DOHH2 (cell line): ENCODE measurements at regions not wholly inside any gene's neighbourhood (a gene's known extent, or its start where the extent isn't known, plus 50 kb on each side); places are given as distances from the start of the nearest gene placed in this dataset.

Experiments
- H3F3A ChIP-seq: fragments of 200-600 bp; sonication (generic), shearing (Covaris generic); 2 replicates; pipeline ENCODE4 v1.6.0; 2016; ENCODE audit warnings: antibody characterized with exemption, mild to moderate bottlenecking; ENCODE audit not compliant: control insufficient read depth, insufficient read depth
- H3K27ac ChIP-seq: fragments of 200-600 bp; sonication (generic); 2 replicates; pipeline ENCODE4 v1.5.1; 2014; ENCODE audit warnings: low read depth, mild to moderate bottlenecking, low read length, moderate library complexity
- H3K27me3 ChIP-seq: fragments of 200-600 bp; sonication (generic); 2 replicates; pipeline ENCODE4 v1.6.1; 2014; ENCODE audit warnings: mild to moderate bottlenecking, low read length, mixed read lengths; ENCODE audit not compliant: control insufficient read depth
- H3K36me3 ChIP-seq: fragments of 200-600 bp; sonication (generic); 2 replicates; pipeline ENCODE4 v1.6.1; 2014; ENCODE audit warnings: mild to moderate bottlenecking, low read length, moderate library complexity, mixed read lengths; ENCODE audit not compliant: control insufficient read depth
- H3K4me1 ChIP-seq: fragments of 200-600 bp; sonication (generic); 2 replicates; pipeline ENCODE4 v1.6.1; 2014; ENCODE audit warnings: mild to moderate bottlenecking, low read length, mixed read lengths; ENCODE audit not compliant: control insufficient read depth
- H3K4me2 ChIP-seq: fragments of 200-600 bp; sonication (generic); 2 replicates; pipeline ENCODE4 v1.6.0; 2014; ENCODE audit warnings: mild to moderate bottlenecking, low read length, moderate library complexity
- H3K4me3 ChIP-seq: fragments of 200-600 bp; sonication (generic); 2 replicates; pipeline ENCODE4 v1.5.1; 2014; ENCODE audit warnings: mild to moderate bottlenecking, low read length, mixed read lengths
- H3K79me2 ChIP-seq: fragments of 200-600 bp; sonication (generic); 2 replicates; pipeline ENCODE4 v1.6.1; 2014; ENCODE audit warnings: mild to moderate bottlenecking, low read length, mixed read lengths; ENCODE audit not compliant: control insufficient read depth
- H3K9me2 ChIP-seq: fragments of 200-600 bp; sonication (generic); replicated peaks from 2 replicates; pipeline ENCODE4 v1.6.1; 2014; ENCODE audit warnings: mild to moderate bottlenecking, low read length, mixed read lengths; ENCODE audit not compliant: control insufficient read depth
- H3K9me3 ChIP-seq: fragments of 200-600 bp; sonication (generic); 2 replicates; pipeline ENCODE4 v1.6.1; 2014; ENCODE audit warnings: antibody characterized with exemption, low read length, mixed read lengths; ENCODE audit not compliant: control insufficient read depth, insufficient read depth
- H4K20me1 ChIP-seq: fragments of 200-600 bp; sonication (generic); 2 replicates; pipeline ENCODE4 v1.6.0; 2014; ENCODE audit warnings: low read depth, mild to moderate bottlenecking, antibody characterized with exemption, low read length, moderate library complexity; ENCODE audit not compliant: control insufficient read depth, insufficient read depth
- EZH2phosphoT487 ChIP-seq: fragments of 200-600 bp; sonication (generic); IDR thresholded peaks from 2 replicates; pipeline ENCODE4 v1.6.1; 2017; ENCODE audit warnings: borderline replicate concordance, mild to moderate bottlenecking, antibody characterized with exemption, low read length, moderate library complexity, mixed read lengths
- TF ChIP-seq, protein P1 (sequence below): fragments of 200-600 bp; sonication (generic); IDR thresholded peaks from one replicate; pipeline ENCODE4 v1.5.1; 2014; ENCODE audit warnings: antibody characterized with exemption, mild to moderate bottlenecking, low read depth, low read length; ENCODE audit not compliant: poor library complexity, severe bottlenecking

DNA sequence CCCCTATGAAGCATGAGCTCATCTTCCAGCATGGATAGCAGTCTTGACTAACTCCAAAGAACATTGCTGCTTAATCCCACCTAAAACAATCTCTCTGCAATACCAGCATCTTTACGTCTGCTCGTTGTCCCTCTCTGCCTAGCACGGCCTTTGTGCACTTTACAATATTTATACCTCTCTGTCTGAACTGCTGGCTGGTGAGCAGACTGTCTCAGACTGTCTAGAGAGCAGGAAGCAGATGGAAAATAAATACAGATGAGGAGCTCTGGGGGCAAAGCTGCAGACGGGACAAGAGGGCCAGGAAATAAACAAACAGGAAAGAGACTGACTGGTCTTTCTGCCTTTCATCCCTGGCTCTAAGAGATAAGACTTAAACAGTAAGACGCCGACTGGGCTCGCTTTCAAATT lies 224.8 kb downstream of the ENC1 start:
- Histone ChIP-seq H3K27ac (no peak overlapping the region), H3K4me2 (no peak overlapping the region), H3K27me3 (no peaks in the 10 kb centered on the region)

DNA sequence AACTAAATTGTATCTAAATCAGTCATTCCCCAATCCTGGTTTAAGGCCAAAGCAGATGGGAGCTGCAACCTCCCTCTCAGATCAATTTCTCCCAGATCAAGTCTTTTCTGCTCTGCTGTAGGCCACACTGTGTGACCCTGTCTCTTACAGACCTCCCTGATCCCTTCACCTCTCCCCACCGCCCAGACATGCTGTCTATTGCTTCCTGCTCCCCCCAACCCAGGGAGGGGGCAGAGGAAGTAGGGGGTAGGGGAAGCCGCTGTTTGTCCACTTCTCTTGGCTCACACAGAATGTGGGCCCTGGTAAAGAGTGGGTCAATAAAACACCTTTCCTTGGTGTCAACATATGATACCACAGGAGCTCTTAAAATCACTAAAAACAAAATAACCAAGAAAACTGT lies 226.3 kb downstream of the ENC1 start:
- Histone ChIP-seq H3K4me1 (no peaks in the 10 kb centered on the region), H3K4me2 (no peak overlapping the region)
- TF ChIP-seq, protein P1, sequence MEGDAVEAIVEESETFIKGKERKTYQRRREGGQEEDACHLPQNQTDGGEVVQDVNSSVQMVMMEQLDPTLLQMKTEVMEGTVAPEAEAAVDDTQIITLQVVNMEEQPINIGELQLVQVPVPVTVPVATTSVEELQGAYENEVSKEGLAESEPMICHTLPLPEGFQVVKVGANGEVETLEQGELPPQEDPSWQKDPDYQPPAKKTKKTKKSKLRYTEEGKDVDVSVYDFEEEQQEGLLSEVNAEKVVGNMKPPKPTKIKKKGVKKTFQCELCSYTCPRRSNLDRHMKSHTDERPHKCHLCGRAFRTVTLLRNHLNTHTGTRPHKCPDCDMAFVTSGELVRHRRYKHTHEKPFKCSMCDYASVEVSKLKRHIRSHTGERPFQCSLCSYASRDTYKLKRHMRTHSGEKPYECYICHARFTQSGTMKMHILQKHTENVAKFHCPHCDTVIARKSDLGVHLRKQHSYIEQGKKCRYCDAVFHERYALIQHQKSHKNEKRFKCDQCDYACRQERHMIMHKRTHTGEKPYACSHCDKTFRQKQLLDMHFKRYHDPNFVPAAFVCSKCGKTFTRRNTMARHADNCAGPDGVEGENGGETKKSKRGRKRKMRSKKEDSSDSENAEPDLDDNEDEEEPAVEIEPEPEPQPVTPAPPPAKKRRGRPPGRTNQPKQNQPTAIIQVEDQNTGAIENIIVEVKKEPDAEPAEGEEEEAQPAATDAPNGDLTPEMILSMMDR = no peak
- no peak for TF ChIP-seq EZH2phosphoT487

More for the DNA sequence above, 224.8 kb downstream of the ENC1 start:
- Histone ChIP-seq H4K20me1 (no peaks in the 10 kb centered on the region), H3K4me3 (no peak overlapping the region), H3K79me2 (no peaks in the 10 kb centered on the region), H3K9me3 (no peaks in the 10 kb centered on the region), H3K36me3 (no peaks in the 10 kb centered on the region), H3F3A (no peaks in the 10 kb centered on the region), H3K9me2 (no peaks in the 10 kb centered on the region), H3K4me1 (no peaks in the 10 kb centered on the region)
- no peak for TF ChIP-seq EZH2phosphoT487
- TF ChIP-seq, protein P1 = no peak

DNA sequence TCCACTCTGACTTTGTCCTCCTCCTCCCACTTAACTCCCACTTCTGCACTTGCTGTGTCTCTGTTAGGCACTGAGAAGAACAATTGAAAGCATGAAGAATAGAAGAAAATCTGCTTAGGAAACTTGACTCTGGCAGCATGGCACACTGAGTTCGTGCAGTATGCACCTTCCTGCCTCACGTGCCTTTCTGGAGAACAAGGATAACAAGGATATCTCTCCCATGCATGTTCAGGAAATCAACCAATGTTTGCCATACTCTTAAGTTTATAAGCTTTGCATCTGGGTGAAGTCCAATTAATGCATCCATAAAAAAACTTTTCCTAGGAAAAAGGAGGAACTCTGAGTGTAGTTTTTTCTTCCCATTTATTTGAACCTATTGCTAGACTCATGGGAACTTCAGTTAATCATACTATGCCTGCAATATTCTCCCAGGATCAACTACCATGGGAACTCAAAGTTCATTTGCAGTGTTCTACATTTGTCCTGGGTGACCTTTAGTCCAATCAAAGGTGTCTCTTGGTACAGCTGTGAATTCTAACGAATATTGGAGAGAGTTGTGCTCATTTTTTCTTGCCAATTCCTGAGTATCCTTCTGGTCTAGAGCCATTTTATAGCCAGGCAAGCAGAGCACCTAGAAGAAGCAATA lies 227.0 kb downstream of the ENC1 start:
- H3K4me3 ChIP-seq = no peak overlapping the region
- TF ChIP-seq, protein P1 = no peak
- TF ChIP-seq EZH2phosphoT487 = no peak
- H3K4me1 ChIP-seq = no peaks in the 10 kb centered on the region
- no peaks in the 10 kb centered on the region for H4K20me1 ChIP-seq
- no peaks in the 10 kb centered on the region for H3K9me2 ChIP-seq
- H3K27me3 ChIP-seq = no peaks in the 10 kb centered on the region
- no peaks in the 10 kb centered on the region for H3K36me3 ChIP-seq
- H3K79me2 ChIP-seq = no peaks in the 10 kb centered on the region
- H3F3A ChIP-seq = no peaks in the 10 kb centered on the region
- no peak overlapping the region for H3K27ac ChIP-seq
- H3K9me3 ChIP-seq = no peaks in the 10 kb centered on the region
- no peak overlapping the region for H3K4me2 ChIP-seq

More for the DNA sequence above, 226.3 kb downstream of the ENC1 start:
- H3K4me3 ChIP-seq = no peak overlapping the region
- H3K79me2 ChIP-seq = no peaks in the 10 kb centered on the region
- H3K9me3 ChIP-seq = no peaks in the 10 kb centered on the region
- H3K27me3 ChIP-seq = no peaks in the 10 kb centered on the region
- H3F3A ChIP-seq = no peaks in the 10 kb centered on the region
- H3K36me3 ChIP-seq = no peaks in the 10 kb centered on the region
- no peak overlapping the region for H3K27ac ChIP-seq
- H3K9me2 ChIP-seq = no peaks in the 10 kb centered on the region
- no peaks in the 10 kb centered on the region for H4K20me1 ChIP-seq
